Keratinocyte (primary cell): ENCODE measurements at regions not wholly inside any gene's neighbourhood (a gene's known extent, or its start where the extent isn't known, plus 50 kb on each side); places are given as distances from the start of the nearest gene placed in this dataset.

Experiments used
- DNase-seq: peaks from one replicate; pipeline ENCODE4 v3.0.0-alpha.2; 2011; ENCODE audit warnings: low read depth, missing footprints, low spot score
- FAIRE-seq: peaks from 2 replicates; lab custom pipeline; 2011; peaks lifted over from hg19 to GRCh38; lab: Jason Lieb, UNC
- H2AFZ ChIP-seq: 2 replicates; pipeline ENCODE4 v1.6.0; 2012; ENCODE audit warnings: low read length, control low read depth, inconsistent platforms; ENCODE audit not compliant: control insufficient read depth
- H3K27ac ChIP-seq: 2 replicates; pipeline ENCODE4 v1.5.1; 2011; ENCODE audit warnings: low read length; ENCODE audit not compliant: control insufficient read depth, insufficient read depth
- H3K27me3 ChIP-seq: 3 replicates; pipeline ENCODE4 v1.6.0; 2011; ENCODE audit warnings: low read length; ENCODE audit not compliant: control insufficient read depth, insufficient read depth; ENCODE audit errors: extremely low read depth
- H3K36me3 ChIP-seq, 2 experiments: 2 replicates in 1 of 2; 3 replicates in 1 of 2; pipeline ENCODE4 v1.5.1; 2011; ENCODE audit warnings: low read length in 2 of 2, mild to moderate bottlenecking in 1 of 2; ENCODE audit not compliant: control insufficient read depth in 2 of 2, insufficient read depth in 2 of 2; ENCODE audit errors: extremely low read depth in 1 of 2
- H3K4me1 ChIP-seq: 3 replicates; pipeline ENCODE4 v1.5.1; 2011; ENCODE audit warnings: low read length; ENCODE audit not compliant: control insufficient read depth, insufficient read depth; ENCODE audit errors: extremely low read depth
- H3K4me2 ChIP-seq: 3 replicates; pipeline ENCODE4 v1.6.0; 2011; ENCODE audit warnings: low read depth, low read length; ENCODE audit not compliant: control insufficient read depth, insufficient read depth; ENCODE audit errors: extremely low read depth
- H3K4me3 ChIP-seq, 3 experiments: fragments of 200-600 bp in 1 of 3; sonication (generic) in 1 of 3; 2 replicates in 2 of 3; 3 replicates in 1 of 3; pipeline ENCODE4 v1.5.1; 2011 to 2016; ENCODE audit warnings: low read length in 3 of 3, mild to moderate bottlenecking in 3 of 3, control low read depth in 2 of 3, inconsistent platforms in 1 of 3, low read depth in 1 of 3, mixed read lengths in 1 of 3, mixed run types in 1 of 3, moderate library complexity in 1 of 3; ENCODE audit not compliant: control insufficient read depth in 2 of 3, insufficient read depth in 2 of 3; ENCODE audit errors: extremely low read depth in 1 of 3
- H3K79me2 ChIP-seq: 2 replicates; pipeline ENCODE4 v1.6.0; 2012; ENCODE audit warnings: low read length; ENCODE audit not compliant: control insufficient read depth, insufficient read depth
- H3K9ac ChIP-seq: 3 replicates; pipeline ENCODE4 v1.6.0; 2011; ENCODE audit warnings: low read length; ENCODE audit not compliant: control insufficient read depth, insufficient read depth; ENCODE audit errors: extremely low read depth
- H3K9me1 ChIP-seq: 3 replicates; pipeline ENCODE4 v1.6.0; 2011; ENCODE audit warnings: low read length; ENCODE audit not compliant: control insufficient read depth, insufficient read depth; ENCODE audit errors: extremely low read depth
- H3K9me3 ChIP-seq: 2 replicates; pipeline ENCODE4 v1.5.1; 2012; ENCODE audit warnings: low read depth, low read length; ENCODE audit not compliant: control insufficient read depth
- H4K20me1 ChIP-seq: 3 replicates; pipeline ENCODE4 v1.6.0; 2011; ENCODE audit warnings: low read length; ENCODE audit not compliant: control insufficient read depth, insufficient read depth; ENCODE audit errors: extremely low read depth
- CTCF ChIP-seq, 3 experiments: IDR thresholded peaks in 1 of 3; conservative IDR thresholded peaks in 1 of 3; optimal IDR thresholded peaks in 1 of 3; 2 replicates in 2 of 3; 3 replicates in 1 of 3; pipeline versions ENCODE3 to v1.5.1; 2011; ENCODE audit warnings: low read length in 3 of 3, mild to moderate bottlenecking in 3 of 3, moderate library complexity in 2 of 3, control low read depth in 1 of 3, inconsistent platforms in 1 of 3; ENCODE audit not compliant: insufficient read depth in 2 of 3; ENCODE audit errors: extremely low read depth in 1 of 3
- EZH2 ChIP-seq: IDR thresholded peaks from one replicate; pipeline ENCODE4 v1.6.1; 2012; ENCODE audit warnings: inconsistent platforms, mild to moderate bottlenecking, low read length, moderate library complexity
- dilution Hi-C: fragments of 300-500 bp; cut with MboI; formaldehyde crosslinking; loops from one replicate; pipeline ENCODE4 v1.7.0; 2020; ENCODE audit warnings: low sequenced_read_pairs; ENCODE audit not compliant: extremely low pct_ligation_motif_present

- DNase-seq (no peak), FAIRE-seq (no peak)
- Histone ChIP-seq H3K9me1 (no peaks in the 10 kb centered on the region), H3K9me3 (no peaks in the 10 kb centered on the region), H3K4me2 (no peak overlapping the region), H3K9ac (no peak overlapping the region), H3K4me1 (no peaks in the 10 kb centered on the region), H3K4me3 (no peak overlapping the region), H3K27ac (no peak overlapping the region), H4K20me1 (no peaks in the 10 kb centered on the region), H3K27me3 (no peaks in the 10 kb centered on the region), H3K79me2 (no peaks in the 10 kb centered on the region), H2AFZ (no peak overlapping the region), H3K36me3 (no peaks in the 10 kb centered on the region)
- TF ChIP-seq CTCF (optimal IDR thresholded peaks at IDR 0.05 in 1 of 3, IDR thresholded peaks at IDR 0.05 in 1 of 3, conservative IDR thresholded peaks at IDR 0.05 in 1 of 3; ENCODE audit: extremely low read depth in 1 of 3, insufficient read depth in 2 of 3, low read length in 3 of 3) (no peak), EZH2 (no peak)
- dilution Hi-C loops, result no loop called here
These were observed 580.9 kb upstream of the CADM1 start for GRCh38 chr11:116085031-116085635.

GRCh38 chr11:116084511-116084910 is 580.3 kb upstream of the CADM1 start:
- no peaks in the 10 kb centered on the region for H3K4me1 ChIP-seq
- no peaks in the 10 kb centered on the region for H4K20me1 ChIP-seq
- H3K9me3 ChIP-seq, result no peaks in the 10 kb centered on the region
- H3K36me3 ChIP-seq, result no peaks in the 10 kb centered on the region
- no peak overlapping the region for H3K9ac ChIP-seq
- dilution Hi-C loops, result no loop called here
- H2AFZ ChIP-seq, result no peak overlapping the region
- no peak overlapping the region for H3K4me2 ChIP-seq
- H3K4me3 ChIP-seq, result no peak overlapping the region
- no peak overlapping the region for H3K27ac ChIP-seq
- H3K9me1 ChIP-seq, result no peaks in the 10 kb centered on the region
- DNase-seq (no peak), FAIRE-seq (no peak)
- no peaks in the 10 kb centered on the region for H3K27me3 ChIP-seq
- no peaks in the 10 kb centered on the region for H3K79me2 ChIP-seq
- TF ChIP-seq EZH2, result no peak
- TF ChIP-seq CTCF (optimal IDR thresholded peaks at IDR 0.05 in 1 of 3, IDR thresholded peaks at IDR 0.05 in 1 of 3, conservative IDR thresholded peaks at IDR 0.05 in 1 of 3; ENCODE audit: extremely low read depth in 1 of 3, insufficient read depth in 2 of 3, low read length in 3 of 3), result no peak
